CD4-positive, alpha-beta T cell treated with Interleukin-4 for 4 hours (primary cell): ENCODE measurements at regions not wholly inside any gene's neighbourhood (a gene's known extent, or its start where the extent isn't known, plus 50 kb on each side); places are given as distances from the start of the nearest gene placed in this dataset.
"Not testable (repeated sequence)": the region's sequence is repeated elsewhere in the genome, so short reads cannot be mapped to it uniquely, and the experiment has no call there.

Experiments used
- DNase-seq: peaks from one replicate; pipeline ENCODE4 v3.0.0-alpha.2; 2020

DNA sequence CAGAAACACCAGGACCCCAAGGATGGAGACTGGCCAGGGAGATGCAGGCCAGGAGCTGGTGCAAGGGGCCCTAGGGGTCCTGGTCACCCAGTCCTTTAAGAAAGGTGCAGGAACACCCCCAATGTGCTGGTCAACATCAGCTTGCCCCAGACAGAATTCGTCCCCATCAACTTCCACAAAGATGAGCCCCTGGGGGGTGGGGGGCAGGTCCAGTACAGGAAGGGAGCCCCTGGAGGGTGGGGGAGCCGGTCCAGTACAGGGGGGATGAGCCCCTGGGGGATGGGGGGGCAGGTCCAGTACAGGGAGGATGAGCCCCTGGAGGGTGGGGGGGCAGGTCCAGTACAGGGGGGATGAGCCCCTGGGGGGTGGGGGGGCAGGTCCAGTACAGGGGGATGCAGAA is 160.7 kb upstream of the SALL3 start:
- DNase-seq, result no peak

DNA sequence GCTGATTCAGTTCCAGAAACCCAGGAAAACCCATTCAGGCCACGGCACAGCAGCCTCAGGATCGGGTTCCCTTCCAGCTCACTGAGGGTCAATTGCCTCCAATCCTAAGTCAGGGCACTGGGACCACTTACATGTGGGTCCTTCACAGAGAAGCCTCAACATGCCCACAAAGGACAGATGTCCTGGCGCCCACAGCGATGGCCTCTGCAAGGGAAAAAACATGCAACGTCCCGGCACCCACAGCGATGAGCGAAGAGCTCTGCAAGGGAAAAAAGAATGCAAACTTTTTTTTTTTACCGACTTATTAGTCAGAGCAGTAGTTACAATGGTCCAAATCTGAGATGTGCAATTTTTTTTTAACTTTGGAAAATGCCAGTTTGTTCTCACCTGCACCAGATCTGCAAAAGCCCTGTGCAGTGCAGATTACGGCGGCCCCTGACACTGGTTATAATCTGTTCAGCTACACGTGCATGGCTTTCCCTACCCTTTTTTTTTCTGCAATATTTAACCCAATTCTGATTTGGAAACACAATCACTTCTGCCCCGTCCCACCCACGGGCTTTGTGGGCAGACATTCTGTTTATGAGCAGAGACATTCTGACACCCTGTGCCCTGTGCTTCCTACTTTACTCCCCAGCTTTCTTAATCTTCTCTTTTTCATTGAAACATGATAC is 159.3 kb upstream of the SALL3 start:
- no peak for DNase-seq

DNA sequence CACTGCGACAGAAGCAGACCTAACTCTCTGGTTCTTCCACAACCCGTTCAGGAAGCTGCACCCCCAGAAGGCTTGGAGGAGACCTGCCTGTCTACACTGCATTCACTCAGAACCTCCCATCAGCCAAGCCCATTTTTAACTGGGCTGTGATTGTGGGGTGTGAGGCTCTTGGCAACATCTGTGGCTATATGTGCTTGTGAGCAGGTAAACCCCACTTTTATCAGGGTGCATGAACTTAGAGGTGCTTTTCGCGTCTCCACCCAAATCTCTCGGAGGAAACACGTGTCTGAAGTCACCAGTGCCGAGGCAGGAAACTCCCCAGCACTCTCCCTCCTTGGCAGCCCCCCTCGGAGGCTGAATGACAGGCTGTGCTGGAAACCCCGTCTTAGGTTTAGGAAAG is 158.2 kb upstream of the SALL3 start:
- DNase-seq, result no peak

DNA sequence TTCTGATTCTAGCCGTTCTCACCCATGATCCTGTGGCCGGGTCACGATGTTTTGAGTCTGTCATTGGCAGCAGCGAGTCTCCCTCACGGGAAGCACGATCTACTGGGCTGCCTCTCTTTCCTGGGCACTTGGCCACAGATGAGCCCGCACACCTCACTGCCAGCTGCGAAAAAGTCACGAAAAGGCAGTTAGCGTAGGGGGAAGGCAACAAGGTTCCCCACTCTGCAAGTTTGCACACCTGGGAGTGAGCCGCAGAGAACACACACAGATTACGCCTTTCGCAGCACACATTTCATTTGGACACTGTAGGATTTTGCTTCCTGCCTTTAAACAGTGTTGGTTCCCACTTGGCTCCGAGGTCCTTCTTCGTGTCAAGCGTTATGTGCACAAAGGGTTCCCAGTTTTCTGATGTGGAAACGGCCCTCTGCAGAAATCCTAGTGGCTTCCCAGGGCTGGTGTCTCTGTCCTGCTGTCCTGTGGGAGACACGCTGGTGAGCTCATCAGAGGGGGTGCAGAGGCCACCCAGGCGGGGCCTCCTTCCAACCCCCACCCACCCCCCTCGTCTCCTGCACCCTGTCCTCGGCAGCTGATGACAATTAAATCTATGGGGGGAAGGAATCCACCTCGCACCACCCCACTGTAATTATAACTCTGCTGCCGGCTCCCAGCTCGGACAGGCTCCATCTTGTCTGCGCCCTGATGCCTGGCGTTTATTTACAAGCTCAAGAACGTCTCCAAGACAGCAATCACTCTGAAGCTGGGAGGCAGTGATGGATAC is 157.3 kb upstream of the SALL3 start:
- DNase-seq, result no peak

DNA sequence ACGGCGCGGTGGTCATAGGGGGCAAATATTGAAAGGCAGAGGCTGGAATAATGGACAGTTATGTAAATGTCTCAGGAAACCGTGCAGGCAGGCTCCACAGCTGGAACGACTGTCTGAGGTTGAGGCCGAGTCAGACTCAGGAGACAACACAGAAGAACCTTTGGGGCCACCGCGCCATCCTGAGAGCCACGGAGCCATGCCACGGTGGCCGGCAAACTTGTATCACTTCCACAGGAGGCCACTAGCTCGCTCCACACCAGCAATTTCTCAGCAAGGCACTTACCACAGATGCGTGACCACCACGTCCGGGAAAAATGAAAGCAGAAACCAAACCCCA is 156.7 kb upstream of the SALL3 start:
- no peak for DNase-seq

DNA sequence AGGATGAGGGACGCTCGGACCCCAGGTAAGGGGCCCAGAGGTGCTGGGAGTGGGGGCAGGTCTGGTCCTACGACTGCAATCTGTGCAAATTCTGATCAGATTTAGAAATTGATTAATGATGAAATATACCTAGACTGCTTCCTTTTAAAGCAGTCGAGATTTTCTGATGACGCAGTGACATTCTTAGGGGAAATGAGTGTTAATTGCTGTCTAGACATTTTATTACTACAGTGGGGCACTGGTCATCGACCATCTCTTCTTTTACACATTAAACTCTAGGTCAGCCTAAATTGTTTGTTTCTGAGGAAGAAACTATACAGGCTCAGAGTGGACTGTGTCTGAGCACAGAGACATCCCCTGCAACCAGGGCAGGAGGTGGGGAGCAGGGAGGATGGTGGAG is 154.4 kb upstream of the SALL3 start:
- DNase-seq, result no peak

DNA sequence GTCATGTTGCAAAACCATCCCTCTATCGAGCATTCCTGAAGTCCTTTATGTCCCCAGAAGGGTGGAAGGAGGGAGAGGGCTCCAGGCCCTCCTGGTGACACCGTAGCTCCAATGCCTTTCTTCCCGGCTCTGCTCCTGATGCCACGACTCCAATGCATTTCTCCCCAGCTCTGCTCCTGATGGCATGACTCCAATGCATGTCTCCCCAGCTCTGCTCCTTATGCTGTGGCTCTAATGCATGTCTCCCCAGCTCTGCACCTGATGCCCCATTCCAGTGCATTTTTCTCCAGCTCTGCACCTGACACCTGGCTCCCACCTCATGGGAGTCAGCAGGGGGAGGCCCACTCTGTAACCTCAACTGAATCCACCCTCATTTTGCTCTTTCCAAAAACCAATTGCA is 153.0 kb upstream of the SALL3 start:
- DNase-seq, result no peak

DNA sequence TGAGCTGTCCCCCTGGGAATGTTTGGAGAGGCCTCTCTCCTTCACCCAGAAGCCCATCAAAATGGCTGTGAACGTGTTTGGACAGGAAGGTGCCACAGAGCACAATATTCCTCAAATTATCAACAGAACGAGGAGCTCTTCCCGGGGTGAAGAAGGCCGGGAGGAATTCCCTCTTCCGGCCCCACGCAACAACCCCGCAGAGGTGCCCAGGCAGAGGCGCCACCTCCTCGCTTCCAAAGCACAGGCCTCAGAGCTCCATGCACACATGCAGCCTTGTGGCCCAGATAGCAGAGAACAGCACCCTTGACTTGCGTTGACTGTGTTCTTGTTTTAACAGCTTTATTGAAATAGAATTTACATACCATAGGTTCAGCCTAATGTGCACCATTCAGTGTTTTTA is 152.5 kb upstream of the SALL3 start:
- DNase-seq, result no peak

DNA sequence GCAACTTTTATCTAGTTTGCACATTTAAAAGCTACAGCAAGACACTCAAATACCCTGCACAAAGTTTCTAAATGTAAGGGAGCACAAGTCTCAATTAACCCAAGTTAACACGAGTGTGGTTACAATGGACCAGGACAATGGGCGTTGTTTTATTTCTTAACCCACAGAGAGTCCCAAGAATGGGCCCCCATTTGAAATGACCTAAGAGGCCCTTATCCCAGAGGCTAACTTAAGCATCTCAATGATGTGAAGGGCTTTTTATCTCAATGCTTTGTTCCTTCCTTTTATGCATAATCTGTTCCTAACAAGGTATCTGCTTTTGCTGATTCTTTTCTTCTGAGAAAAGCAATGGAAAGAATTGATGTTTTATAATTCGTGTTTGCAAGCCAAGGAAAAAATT is 151.5 kb upstream of the SALL3 start:
- DNase-seq, result no peak

DNA sequence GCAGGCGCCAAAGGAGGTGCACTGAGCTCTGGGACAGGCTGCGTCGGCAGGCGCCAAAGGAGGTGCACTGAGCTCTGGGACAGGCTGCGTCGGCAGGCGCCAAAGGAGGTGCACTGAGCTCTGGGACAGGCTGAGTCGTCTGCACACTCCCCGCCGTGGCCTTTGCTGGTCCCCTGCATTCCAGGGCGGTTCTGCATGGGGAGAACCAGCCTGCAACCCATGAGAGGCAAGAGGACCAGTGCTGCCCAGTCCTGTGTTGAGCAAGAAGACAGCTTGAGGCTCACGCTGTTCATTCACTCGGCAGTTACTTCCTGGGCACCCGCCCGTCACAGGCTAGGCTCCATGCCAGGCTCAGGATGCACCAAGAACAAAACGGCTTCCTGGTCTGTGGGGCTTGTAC is 150.6 kb upstream of the SALL3 start:
- not testable (repeated sequence) for DNase-seq

DNA sequence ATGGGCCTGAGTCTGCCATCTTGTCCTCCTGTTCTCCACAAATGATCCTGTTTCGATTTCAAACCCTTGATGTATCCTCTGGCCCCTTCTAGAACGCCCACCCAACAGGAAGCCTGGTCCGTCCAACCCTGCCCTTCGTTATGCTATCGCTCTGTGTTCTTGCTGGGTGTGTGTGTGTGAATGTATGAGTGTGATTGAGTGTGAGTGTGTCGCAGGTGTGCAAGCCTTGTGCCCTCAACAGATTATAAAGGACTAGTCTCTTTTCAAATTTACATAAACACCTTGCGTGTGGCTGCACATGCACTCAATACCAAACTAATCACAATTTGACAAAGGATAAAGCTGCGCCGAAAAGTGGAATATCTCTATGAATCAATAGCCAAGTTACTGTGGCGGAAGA is 149.5 kb upstream of the SALL3 start:
- DNase-seq, result no peak

DNA sequence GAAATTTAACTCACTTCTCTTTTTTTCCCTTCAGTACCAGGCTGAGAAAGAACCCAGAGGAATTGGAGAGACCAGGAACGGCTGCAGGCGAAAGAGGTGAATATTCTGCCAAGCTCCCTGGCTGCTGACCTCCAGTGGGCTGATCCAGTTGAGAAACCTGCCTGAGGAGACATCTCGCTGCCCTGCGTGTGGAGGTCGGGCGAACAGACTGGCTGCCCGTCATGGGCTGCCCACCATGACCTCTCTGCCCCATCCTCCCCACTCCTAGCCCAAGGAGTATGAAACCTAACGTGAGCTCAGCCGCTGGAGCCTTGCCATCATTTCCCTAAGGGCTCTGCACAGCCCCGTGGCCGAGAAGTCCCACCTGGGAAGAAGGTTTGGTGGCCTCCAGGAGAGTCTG is 148.8 kb upstream of the SALL3 start:
- DNase-seq, result no peak

DNA sequence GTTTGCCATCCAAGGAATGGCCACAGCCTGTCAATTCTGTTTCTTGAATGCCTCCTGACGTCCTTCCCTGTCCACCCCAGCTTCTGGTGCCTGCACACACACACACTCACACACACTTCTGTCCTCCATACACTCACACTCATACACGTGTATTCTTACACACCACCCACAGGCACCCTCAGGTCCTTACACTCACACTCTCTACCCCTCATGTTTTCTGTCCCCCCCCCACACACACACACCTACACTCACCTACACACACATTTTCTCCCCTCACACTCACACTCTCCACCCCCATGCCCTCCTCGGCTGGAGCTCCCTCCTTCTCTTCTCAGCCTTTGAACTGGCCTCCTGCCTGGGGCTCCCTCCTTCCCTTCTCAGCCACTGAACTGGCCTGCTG is 148.0 kb upstream of the SALL3 start:
- DNase-seq, result no peak

DNA sequence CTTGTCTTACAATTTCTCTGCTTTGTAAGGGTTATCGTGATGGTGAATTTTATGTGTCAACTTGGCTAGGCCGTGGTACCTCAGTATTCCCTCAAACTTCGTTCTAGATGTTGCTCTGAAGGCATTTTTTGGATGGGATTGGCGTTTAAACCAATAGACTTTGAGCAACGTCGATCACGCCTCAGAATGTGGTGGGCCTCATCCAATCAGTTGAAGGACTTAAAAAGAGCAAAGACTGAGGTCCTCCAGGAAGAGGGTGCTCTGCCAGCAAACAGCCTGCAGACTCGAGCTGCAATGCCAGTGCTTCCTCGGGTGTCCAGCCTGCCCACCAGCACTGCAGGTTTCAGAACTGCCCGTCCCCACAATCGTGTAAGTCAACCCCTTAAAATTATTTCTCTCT is 145.8 kb upstream of the SALL3 start:
- DNase-seq, result no peak

DNA sequence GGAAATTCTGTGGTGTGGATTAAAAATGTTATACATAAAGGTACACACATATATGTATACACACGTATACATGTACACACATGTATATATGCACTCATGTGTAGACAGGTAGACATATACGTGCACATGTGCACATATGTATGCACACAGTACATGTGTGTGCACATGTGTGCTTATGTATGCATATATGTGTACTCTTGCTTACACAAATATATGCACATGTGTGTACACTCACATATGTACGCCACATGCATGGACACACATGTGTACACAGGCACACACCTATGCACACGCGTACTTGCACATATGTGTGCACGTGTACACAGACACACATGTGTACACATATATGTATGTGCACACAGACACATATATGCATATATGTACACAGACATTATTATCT is 142.8 kb upstream of the SALL3 start:
- no peak for DNase-seq

DNA sequence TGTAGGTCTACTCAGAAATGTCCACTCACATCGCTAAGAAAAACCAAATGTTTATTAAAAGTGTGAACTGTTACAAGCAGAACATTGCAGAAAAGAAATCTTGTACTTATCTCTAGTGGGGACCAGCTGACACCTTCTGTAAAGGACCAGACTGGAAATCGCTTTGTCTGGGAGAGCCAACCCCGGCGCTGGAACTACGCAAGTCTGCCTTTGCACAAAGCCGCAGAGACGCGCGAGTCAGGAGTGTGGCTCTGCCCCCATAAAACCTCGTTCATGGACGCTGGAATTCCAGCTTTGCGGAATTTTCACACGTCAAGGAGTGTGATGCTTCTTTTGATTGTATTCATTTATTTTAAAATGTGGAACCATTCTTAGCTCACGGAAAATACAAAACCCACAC is 141.9 kb upstream of the SALL3 start:
- DNase-seq, result no peak

DNA sequence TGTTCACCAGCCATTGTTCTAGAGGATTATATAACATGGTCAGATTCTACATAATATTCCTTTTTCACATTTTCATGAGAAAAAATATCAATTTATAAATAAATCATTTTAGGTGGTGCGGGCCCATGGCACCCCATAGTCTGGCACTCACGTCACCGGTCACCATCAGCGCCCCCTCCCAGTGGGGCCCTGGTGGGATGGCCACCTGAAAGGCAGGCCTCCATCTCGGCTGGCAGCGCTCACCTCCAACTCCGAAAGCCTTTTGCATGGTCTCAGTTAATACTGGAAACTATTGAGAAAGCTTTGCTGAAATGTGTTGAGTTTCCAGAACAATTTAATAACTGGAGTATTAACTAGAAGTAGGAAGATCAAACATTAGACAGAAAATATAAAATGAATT is 141.4 kb upstream of the SALL3 start:
- no peak for DNase-seq

DNA sequence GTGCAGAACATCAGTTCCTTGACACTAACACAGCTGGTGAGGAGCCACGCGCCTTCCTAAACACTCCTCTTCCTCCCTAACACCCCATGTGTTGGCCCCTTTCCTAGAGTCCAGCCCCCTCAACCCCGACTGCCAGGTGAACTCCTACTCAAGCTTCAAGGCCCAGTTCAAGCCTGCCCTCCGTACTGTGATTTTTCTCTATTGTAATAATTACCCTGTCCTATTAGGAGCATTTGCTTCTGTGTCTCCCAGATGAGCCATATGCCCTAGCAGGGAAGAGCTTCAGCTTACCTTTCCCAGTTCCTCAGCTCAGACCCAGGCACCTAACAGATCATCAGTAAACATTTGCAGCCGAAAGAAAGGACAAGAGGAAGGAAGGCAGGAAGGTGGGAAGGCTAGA is 130.6 kb upstream of the SALL3 start:
- no peak for DNase-seq

DNA sequence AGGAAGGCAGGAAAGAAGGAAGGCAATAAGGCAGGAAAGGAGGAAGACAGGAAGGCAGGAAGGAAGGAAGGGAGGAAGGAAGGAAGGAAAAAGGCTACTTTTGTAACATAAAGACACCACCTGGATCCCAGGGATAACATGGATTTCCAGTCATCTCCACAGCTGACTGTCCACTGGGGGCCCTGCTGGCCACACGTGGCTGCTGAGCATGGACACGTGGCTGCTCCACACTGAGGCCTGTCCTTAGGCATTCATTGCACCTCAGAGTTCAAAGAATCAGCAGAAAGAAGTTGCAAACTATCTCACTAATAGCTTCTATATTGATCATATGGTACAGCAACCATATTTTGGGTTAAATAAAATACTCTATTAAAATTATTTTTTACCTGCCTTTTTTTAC is 130.2 kb upstream of the SALL3 start:
- no peak for DNase-seq

DNA sequence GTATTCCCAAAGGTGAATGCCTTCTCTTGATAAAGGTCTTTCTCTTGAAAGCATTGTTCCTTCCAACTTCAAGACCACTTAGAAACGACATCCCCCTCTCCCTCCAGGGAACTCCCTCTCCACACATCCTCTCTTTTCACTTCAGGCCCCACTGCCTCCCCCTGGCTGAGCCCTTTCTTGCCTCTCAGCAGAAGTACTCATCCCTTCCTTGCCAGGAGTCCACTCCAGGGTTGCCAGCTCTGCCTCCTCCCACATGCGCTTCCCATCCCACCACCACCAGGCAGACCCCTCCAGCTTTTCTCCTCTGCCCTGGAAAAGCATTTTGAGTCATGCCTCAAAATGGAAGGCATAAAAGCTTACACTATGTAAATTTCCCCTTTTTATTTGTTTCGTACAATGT is 126.3 kb upstream of the SALL3 start:
- no peak for DNase-seq

DNA sequence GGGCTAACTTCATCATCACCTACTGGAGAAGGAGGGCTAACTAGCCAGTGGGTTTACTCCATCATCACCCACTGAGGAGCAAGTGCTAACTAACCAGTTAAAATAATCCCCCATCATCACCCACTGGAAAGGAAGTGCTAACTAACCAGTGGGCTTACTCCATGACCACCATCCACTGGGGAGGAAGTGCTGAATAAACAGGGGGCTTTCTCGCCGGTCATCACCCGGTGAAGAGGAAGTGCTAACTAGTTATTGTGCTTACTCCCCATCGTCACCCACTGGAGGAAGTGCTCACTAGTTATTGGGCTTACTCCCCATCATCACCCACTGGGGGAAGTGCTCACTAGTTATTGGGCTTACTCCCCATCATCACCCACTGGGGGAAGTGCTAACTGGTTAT is 124.4 kb upstream of the SALL3 start:
- no peak for DNase-seq

DNA sequence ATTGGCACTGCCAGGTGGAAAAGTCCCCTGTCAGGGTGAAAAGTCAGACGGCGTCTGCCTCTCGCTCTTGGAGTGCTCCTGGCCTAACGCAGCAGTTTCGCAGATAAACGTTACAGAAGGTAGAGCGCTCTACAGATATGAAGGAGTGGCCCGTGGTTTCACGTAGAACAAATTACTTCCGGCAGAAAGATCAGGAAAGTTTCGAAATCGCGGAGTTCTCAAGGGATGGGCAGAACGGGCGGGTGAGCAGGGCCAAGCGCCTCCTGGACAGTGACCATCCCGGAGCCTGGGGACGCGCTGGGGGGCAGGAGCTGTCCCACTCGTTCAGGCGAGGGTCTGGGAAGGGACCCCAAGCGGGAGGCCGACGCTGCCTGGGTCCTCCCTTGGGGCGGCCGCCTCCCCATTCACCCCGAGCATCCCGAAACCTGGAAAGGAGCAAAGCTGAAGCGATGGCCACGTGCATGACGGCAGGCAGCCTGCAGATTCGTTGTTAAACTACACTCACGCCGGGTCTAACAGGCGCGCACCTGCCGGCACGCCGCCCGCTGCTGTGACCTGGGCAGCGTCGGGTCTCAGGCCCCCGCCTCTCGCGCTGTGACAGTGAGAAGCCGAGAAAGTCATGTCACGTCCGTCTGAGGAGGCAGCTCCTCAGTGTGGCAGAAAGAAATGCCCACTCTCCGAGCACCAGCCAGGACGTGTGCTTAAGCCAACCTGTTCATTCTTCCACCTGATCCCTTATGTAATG is 122.9 kb upstream of the SALL3 start:
- no peak for DNase-seq

DNA sequence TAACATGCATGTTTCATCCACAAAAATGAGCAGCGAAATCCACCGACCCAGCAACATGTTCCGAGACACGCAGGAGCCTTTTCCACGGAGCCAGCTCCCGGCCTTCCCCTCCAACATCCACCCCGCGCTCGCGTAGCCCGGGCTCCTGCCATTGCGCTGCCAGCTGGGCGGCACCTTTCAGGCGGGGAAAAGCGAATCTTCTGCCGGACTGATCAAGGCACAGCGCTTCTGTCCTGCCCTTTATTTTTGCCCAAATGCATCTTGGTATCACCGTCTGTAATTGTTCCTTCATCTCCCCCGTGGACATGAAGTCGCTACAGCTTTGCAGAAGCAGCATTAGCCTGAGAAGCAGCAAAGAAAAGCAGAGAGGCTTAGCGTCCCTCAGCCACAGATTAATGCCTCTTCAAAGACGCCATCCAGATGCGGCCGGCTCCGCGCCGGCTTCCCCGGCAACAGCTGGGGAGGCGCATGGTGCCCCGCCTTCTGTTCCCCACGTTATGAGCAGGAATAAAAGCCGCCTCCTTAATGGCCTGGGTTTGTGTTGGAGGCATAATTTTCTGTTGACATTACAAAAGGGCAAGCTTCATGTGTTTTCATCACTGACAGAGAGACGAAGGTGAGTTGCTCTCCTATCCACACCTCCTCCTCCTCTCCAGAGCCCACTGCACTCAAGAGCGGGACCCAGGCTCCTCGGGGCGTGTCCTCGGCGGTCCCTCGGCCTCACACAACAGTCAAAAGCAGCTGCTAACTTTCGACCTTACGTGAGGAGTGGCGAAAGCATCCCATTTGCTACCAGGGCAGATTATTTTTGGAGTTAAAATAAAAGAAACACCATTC is 122.1 kb upstream of the SALL3 start:
- DNase-seq, result no peak

DNA sequence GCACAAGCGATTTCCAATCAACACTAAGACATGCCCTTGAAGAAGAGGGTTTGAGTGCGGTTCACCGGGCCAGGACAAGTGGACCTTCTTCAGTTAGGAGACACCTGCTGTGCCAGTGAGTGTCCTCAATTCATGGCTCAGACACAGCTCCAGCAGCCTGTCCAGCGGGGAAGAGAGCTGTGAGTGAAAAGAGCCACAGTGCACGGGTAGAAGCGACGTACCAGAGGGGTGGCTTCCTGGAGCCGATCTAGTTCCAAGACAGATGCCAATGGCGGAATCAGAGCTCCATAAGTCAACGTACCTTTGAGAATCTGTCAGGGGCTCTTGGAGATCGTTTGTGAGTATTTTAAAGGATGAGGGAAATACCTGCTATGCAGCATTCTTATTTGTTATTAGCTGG is 119.9 kb upstream of the SALL3 start:
- no peak for DNase-seq
